GM12878 (cell line): ENCODE measurements at regions not wholly inside any gene's neighbourhood (a gene's known extent, or its start where the extent isn't known, plus 50 kb on each side); places are given as distances from the start of the nearest gene placed in this dataset.

Experiments
- ATAC-seq: fragments of 200-7000 bp; cut with Tn5 transposase; 3 replicates; pipeline ENCODE4 v1.9.1; 2020; ENCODE audit warnings: mild to moderate bottlenecking, moderate library complexity
- BruUV-seq: library from RNA; stranded (reverse); fragments of 400-500 nt; replicated peaks from 2 replicates; lab custom pipeline; 2021; lab: Mats Ljungman, UMichigan
- CTCF ChIA-PET: fragments of 300-600 bp; sonication (Branson Sonifier 250); formaldehyde crosslinking; extraction: SDS; loops from one replicate; lab custom pipeline; 2021; ENCODE audit warnings: inconsistent platforms; lab: Yijun Ruan, JAX
- POLR2A ChIA-PET: fragments of 350-600 bp; formaldehyde crosslinking; extraction: SDS; loops from one replicate; lab custom pipeline; 2021; ENCODE audit warnings: inconsistent platforms; lab: Charles Lee
- RAD21 ChIA-PET: fragments of 300-600 bp; sonication (Branson Sonifier 250); formaldehyde crosslinking; loops from one replicate; lab custom pipeline; 2023; ENCODE audit warnings: antibody characterized with exemption; ENCODE audit not compliant: unreplicated experiment; lab: Charles Lee
- SMC1A ChIA-PET: fragments of 300-600 bp; sonication (Branson Sonifier 250); formaldehyde crosslinking; loops from one replicate; lab custom pipeline; 2023; ENCODE audit not compliant: unreplicated experiment, uncharacterized antibody; lab: Charles Lee
- DNase-seq: peaks from one replicate; pipeline ENCODE4 v3.0.0-alpha.2; 2011; ENCODE audit warnings: low read depth, low spot score
- FAIRE-seq: peaks from 3 replicates; lab custom pipeline; 2011; peaks lifted over from hg19 to GRCh38; lab: Jason Lieb, UNC
- H2AFZ ChIP-seq: 2 replicates; pipeline ENCODE4 v1.6.0; 2011; ENCODE audit warnings: low read depth, low read length, control low read depth; ENCODE audit not compliant: control insufficient read depth
- H3K27ac ChIP-seq: 2 replicates; pipeline ENCODE4 v1.5.1; 2011; ENCODE audit warnings: control low read depth; ENCODE audit not compliant: control insufficient read depth, insufficient read depth
- H3K27me3 ChIP-seq, 2 experiments: replicated peaks in 1 of 2; 2 replicates each; pipeline versions ENCODE4 v1.6.0 to v1.6.1; 2011; ENCODE audit warnings: low read length in 1 of 2; ENCODE audit not compliant: control insufficient read depth in 2 of 2, insufficient read depth in 2 of 2
- H3K36me3 ChIP-seq, 2 experiments: 2 replicates each; pipeline ENCODE4 v1.5.1; 2011; ENCODE audit warnings: low read length in 1 of 2; ENCODE audit not compliant: control insufficient read depth in 2 of 2, insufficient read depth in 2 of 2
- H3K4me1 ChIP-seq: 2 replicates; pipeline ENCODE4 v1.6.1; 2011; ENCODE audit warnings: mild to moderate bottlenecking, low read length, moderate library complexity, mixed read lengths; ENCODE audit not compliant: control insufficient read depth, insufficient read depth
- H3K4me2 ChIP-seq: 2 replicates; pipeline ENCODE4 v1.6.0; 2011; ENCODE audit warnings: control low read depth; ENCODE audit not compliant: control insufficient read depth, insufficient read depth
- H3K4me3 ChIP-seq: fragments of 200-600 bp; sonication (generic); 2 replicates; pipeline ENCODE4 v1.5.1; 2016
- H3K79me2 ChIP-seq: 2 replicates; pipeline ENCODE4 v1.6.0; 2011; ENCODE audit warnings: low read length; ENCODE audit not compliant: control insufficient read depth, insufficient read depth
- H3K9ac ChIP-seq: 2 replicates; pipeline ENCODE4 v1.8.0; 2011; ENCODE audit warnings: low read length, control low read depth, mixed read lengths; ENCODE audit not compliant: control insufficient read depth, insufficient read depth
- H3K9me3 ChIP-seq: replicated peaks from 3 replicates; pipeline ENCODE4 v1.5.1; 2011; ENCODE audit warnings: mild to moderate bottlenecking, low read length; ENCODE audit not compliant: control insufficient read depth, insufficient read depth
- H4K20me1 ChIP-seq: 2 replicates; pipeline ENCODE4 v1.6.0; 2011; ENCODE audit not compliant: control insufficient read depth, insufficient read depth
- ATF2 ChIP-seq: IDR thresholded peaks from 2 replicates; pipeline ENCODE4 v1.6.1; 2012; ENCODE audit warnings: low read length, inconsistent platforms
- FOS ChIP-seq: IDR thresholded peaks from 3 replicates; pipeline ENCODE4 v1.6.1; 2011; ENCODE audit warnings: borderline replicate concordance; ENCODE audit not compliant: insufficient read length; ENCODE audit errors: extremely low read depth
- FOXK2 ChIP-seq: fragments of 450-650 bp; IDR thresholded peaks from 2 replicates; pipeline ENCODE4 v1.6.1; 2017; ENCODE audit warnings: mild to moderate bottlenecking, moderate library complexity
- HSF1 ChIP-seq: fragments of 150-350 bp; IDR thresholded peaks from 2 replicates; pipeline ENCODE4 v1.6.1; 2014; ENCODE audit warnings: mild to moderate bottlenecking, low read depth, low read length
- PAX8 ChIP-seq: fragments of 450-650 bp; IDR thresholded peaks from 2 replicates; pipeline ENCODE4 v1.6.1; 2017; ENCODE audit warnings: mild to moderate bottlenecking, moderate library complexity
- REST ChIP-seq: IDR thresholded peaks from 2 replicates; pipeline ENCODE4 v1.6.1; 2012; ENCODE audit warnings: mild to moderate bottlenecking, low read depth, low read length
- SREBF2 ChIP-seq: IDR thresholded peaks from 2 replicates; pipeline ENCODE4 v1.6.1; 2012; ENCODE audit warnings: mild to moderate bottlenecking, low read length
- STAT1 ChIP-seq: fragments of 450-650 bp; conservative IDR thresholded peaks from 2 replicates; pipeline ENCODE4 v1.6.1; 2014; ENCODE audit warnings: antibody characterized with exemption, mild to moderate bottlenecking
- TAF1 ChIP-seq: IDR thresholded peaks from 2 replicates; pipeline ENCODE4 v1.6.1; 2011; ENCODE audit warnings: mild to moderate bottlenecking, low read depth, low read length, borderline replicate concordance
- TARDBP ChIP-seq: IDR thresholded peaks from 2 replicates; pipeline ENCODE4 v1.6.1; 2016; ENCODE audit warnings: borderline replicate concordance
- ZBTB4 ChIP-seq: fragments of 450-650 bp; formaldehyde crosslinking; IDR thresholded peaks from 2 replicates; pipeline ENCODE4 v1.4.0; 2022; ENCODE audit warnings: mild to moderate bottlenecking, moderate library complexity
- ZSCAN29 ChIP-seq: fragments of 450-650 bp; IDR thresholded peaks from 2 replicates; pipeline ENCODE4 v1.6.1; 2017; ENCODE audit warnings: mild to moderate bottlenecking, moderate library complexity
- WGBS: methylation state at CpG from one replicate; pipeline ENCODE4 v1.1.6; 2016; ENCODE audit warnings: low lambda C conversion rate; ENCODE audit not compliant: insufficient replicate concordance, insufficient coverage; ENCODE audit errors: missing lambda C conversion rate; 5-methylcytosine and 5-hydroxymethylcytosine counted together
- in situ Hi-C: fragments of 300-500 bp; cut with MboI; formaldehyde crosslinking; loops from 9 replicates; pipeline ENCODE4 v1.14.3; 2018; ENCODE audit warnings: mixed read lengths
- intact Hi-C: fragments of 100-400 bp; cut with micrococcal nuclease; formaldehyde crosslinking; loops from one replicate; pipeline ENCODE4 v1.14.2; 2022; ENCODE audit not compliant: unreplicated experiment

GRCh38 chr3:178324356-178324755 lies 211.9 kb upstream of the KCNMB2 start:
- DNase-seq = no peak
- no peak for FAIRE-seq
- ATAC-seq = no peak
- in situ Hi-C loops (no loop called here), intact Hi-C loops (no loop called here)
- BruUV-seq = no TSS peak
- 87% methylated on average over 5 of the region's 5 CpGs for WGBS
- H3K9ac ChIP-seq = no peak overlapping the region
- ChIA-PET RAD21 (no interaction called here), POLR2A (no interaction called here), CTCF (no interaction called here), SMC1A (no interaction called here)
- no peak overlapping the region for H2AFZ ChIP-seq
- H3K27me3 ChIP-seq = no peaks in the 10 kb centered on the region
- H4K20me1 ChIP-seq = no peaks in the 10 kb centered on the region
- no peaks in the 10 kb centered on the region for H3K4me1 ChIP-seq
- H3K27ac ChIP-seq = no peak overlapping the region
- no peak overlapping the region for H3K4me2 ChIP-seq
- H3K79me2 ChIP-seq = no peaks in the 10 kb centered on the region
- no peaks in the 10 kb centered on the region for H3K9me3 ChIP-seq
- H3K36me3 ChIP-seq = no peaks in the 10 kb centered on the region
- no peak overlapping the region for H3K4me3 ChIP-seq
- TF ChIP-seq TAF1 (no peak), PAX8 (no peak), HSF1 (no peak), TARDBP (no peak), STAT1 (no peak), FOS (no peak), SREBF2 (no peak), REST (no peak), ZSCAN29 (no peak), ZBTB4 (CRISPR knock-in tag) (no peak), FOXK2 (no peak), ATF2 (no peak)
